BJ (cell line): ENCODE measurements at regions not wholly inside any gene's neighbourhood (a gene's known extent, or its start where the extent isn't known, plus 50 kb on each side); places are given as distances from the start of the nearest gene placed in this dataset.

Source experiments
- CTCF ChIA-PET: fragments of 350-600 bp; formaldehyde crosslinking; extraction: SDS; loops from one replicate; lab custom pipeline; 2021; ENCODE audit warnings: antibody characterized with exemption, inconsistent platforms; lab: Yijun Ruan, JAX
- POLR2A ChIA-PET: fragments of 300-600 bp; sonication (Branson Sonifier 250); formaldehyde crosslinking; extraction: SDS; loops from one replicate; lab custom pipeline; 2021; ENCODE audit warnings: antibody characterized with exemption; lab: Charles Lee
- DNase-seq: peaks from one replicate; pipeline ENCODE4 v3.0.0-alpha.2; 2011; ENCODE audit warnings: low read depth
- H3K27me3 ChIP-seq: 2 replicates; pipeline ENCODE4 v1.6.0; 2011; ENCODE audit warnings: low read length; ENCODE audit not compliant: control insufficient read depth, insufficient read depth
- H3K36me3 ChIP-seq: 2 replicates; pipeline ENCODE4 v1.5.1; 2011; ENCODE audit warnings: low read length; ENCODE audit not compliant: control insufficient read depth, insufficient read depth
- H3K4me3 ChIP-seq: 2 replicates; pipeline ENCODE4 v1.5.1; 2011; ENCODE audit warnings: low read depth, mild to moderate bottlenecking, control low read depth, low read length
- CTCF ChIP-seq: IDR thresholded peaks from 2 replicates; pipeline ENCODE4 v1.5.1; 2011; ENCODE audit warnings: low read depth, mild to moderate bottlenecking, control low read depth, inconsistent platforms, low read length, moderate library complexity; ENCODE audit not compliant: insufficient read depth

DNA sequence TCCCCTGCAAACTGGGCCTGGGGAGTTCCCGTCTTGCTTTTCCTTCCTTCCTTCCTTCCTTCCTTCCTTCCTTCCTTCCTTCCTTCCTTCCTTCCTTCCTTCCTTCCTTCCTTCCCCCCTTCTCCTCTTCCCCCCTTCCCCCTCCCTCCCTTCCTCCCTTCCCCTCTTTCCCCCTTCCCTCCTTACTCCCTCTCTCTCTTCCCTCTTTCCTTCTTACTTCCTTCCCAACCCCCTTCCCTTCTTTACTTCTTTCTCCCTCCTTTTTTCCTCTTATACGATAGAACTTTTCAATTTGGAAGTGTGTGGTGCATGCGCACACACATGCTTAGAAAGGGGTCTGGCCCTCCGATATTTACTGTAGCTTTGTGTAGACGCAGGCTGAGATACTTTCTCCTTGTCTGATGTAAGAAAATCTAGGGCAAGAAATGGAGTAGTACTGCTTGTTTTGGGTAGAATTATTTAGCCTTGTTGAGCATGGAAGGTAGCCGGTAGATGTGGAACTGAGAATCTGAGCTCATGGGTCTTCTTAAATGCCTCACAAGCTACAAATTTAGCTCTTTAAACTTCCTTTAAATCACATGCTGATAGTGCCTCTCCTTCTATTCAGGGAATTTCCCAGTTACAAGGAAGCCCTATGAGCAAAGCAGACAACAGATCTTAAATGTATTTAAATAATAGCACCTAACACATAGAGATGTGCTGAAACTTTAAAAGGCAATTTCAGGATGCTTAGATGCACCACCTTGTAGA lies 189.6 kb downstream of the GPAT3 start:
- H3K36me3 ChIP-seq, result no peaks in the 10 kb centered on the region
- no peak overlapping the region for H3K4me3 ChIP-seq
- ChIA-PET CTCF (no interaction called here), POLR2A (no interaction called here)
- peaks cover 3% of the 10 kb centered on the region; the same call in 1 of the 2 replicates for H3K27me3 ChIP-seq
- TF ChIP-seq CTCF, result no peak
- DNase-seq, result no peak

DNA sequence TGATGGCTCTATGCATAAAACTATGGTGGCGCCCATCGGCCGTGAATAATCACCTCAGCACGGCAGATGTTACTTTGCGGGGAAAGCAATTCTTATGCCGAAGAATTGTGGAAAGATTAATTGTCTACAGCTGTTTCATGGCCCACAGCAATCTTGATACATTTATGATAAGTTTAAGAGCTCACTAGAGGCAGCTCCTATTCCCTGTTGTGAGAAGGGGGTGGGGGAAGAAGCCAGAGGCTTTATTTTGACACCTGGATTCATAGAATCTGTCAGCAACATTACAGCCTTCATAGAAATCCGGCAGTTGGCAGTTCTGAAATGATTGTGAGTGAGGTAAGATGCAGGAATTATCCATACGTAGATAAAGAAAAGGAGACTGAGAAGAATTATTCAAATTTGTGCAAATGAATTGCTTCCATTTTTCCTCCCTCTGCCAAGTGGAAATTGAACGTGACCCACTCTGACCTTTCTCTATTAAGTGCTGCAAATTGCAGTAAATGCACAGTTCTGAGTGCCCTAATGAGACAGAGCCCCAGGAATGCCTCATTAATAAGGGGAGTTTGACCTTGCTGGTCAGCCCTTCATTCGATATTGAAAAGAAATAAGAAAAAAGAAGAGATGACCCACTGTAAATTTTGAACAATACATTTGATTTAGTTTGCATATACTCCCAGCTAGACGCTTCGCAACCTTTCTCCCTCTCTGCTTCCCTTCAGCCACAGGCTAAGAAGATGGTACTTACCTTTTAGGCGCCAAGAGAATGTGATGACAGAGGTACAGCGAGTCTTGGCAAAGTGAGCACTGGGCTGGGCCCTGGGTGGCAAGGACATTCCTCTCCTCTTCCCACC lies 188.8 kb downstream of the GPAT3 start:
- TF ChIP-seq CTCF, result no peak
- Histone ChIP-seq H3K4me3 (no peak overlapping the region), H3K27me3 (peaks cover 3% of the 10 kb centered on the region; the same call in 1 of the 2 replicates), H3K36me3 (no peaks in the 10 kb centered on the region)
- DNase-seq, result no peak
- POLR2A ChIA-PET, result no interaction called here
- CTCF ChIA-PET, result interaction anchor here (0.8 kb wide), 1 partner anchor 237 kb away, joined by 3 read pairs; no protein-coding TSS in a partner anchor

DNA sequence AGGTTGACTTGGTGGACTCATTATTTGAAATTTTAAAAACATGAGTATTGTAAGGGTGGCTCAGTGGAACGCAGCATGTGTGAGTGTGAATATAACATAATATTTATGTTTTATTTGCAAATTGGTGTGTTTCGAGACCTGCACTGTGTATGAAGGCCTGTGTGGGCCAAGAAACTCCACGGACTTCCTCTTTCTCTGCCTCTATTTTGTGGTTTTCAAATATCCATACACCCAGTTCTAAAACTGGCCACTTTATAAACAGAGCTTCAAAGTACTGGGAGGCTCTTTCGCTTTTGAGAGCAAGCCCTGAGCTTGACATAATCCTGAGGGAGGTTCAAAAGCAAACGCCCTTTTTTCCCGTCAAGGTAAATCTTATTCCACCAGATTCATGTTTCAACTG lies 187.7 kb downstream of the GPAT3 start:
- no peak for DNase-seq
- no peaks in the 10 kb centered on the region for H3K36me3 ChIP-seq
- ChIA-PET CTCF (interaction anchor here (0.7 to 1.8 kb wide), 2 partner anchors 9 to 84 kb away, joined by 3 to 5 read pairs; no protein-coding TSS in a partner anchor), POLR2A (no interaction called here)
- TF ChIP-seq CTCF, result no peak
- H3K4me3 ChIP-seq, result no peak overlapping the region
- peaks cover 3% of the 10 kb centered on the region; the same call in 1 of the 2 replicates for H3K27me3 ChIP-seq

GRCh38 chr4:83722730-83723269 lies 186.9 kb downstream of the GPAT3 start:
- H3K36me3 ChIP-seq, result no peaks in the 10 kb centered on the region
- no peak for DNase-seq
- TF ChIP-seq CTCF, result no peak
- POLR2A ChIA-PET, result no interaction called here
- H3K4me3 ChIP-seq, result no peak overlapping the region
- CTCF ChIA-PET, result interaction anchor here (1.8 kb wide), 1 partner anchor 9 kb away, joined by 5 read pairs; no protein-coding TSS in a partner anchor
- peaks cover 3% of the 10 kb centered on the region; the same call in 1 of the 2 replicates for H3K27me3 ChIP-seq

DNA sequence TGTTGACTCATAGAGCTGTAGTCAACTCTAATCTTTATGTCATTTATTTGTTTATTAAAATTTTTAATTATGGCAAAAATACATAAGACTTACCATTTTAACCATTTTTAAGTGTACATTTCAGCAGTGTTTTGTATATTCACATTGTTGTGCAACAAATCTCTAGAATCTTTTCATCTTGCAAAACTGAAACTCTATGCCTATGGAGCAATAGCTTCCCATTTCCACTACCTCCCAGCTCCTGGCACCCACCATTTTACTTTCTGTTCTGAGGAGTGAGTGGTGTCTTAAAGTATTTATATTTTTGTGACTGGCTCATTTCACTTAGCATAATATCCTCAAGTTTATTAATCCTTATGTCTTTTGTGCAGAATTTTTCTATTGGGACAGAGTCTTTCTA lies 181.0 kb downstream of the GPAT3 start:
- DNase-seq, result no peak
- H3K4me3 ChIP-seq, result no peak overlapping the region
- TF ChIP-seq CTCF, result no peak
- no peaks in the 10 kb centered on the region for H3K27me3 ChIP-seq
- CTCF ChIA-PET, result no interaction called here
- H3K36me3 ChIP-seq, result no peaks in the 10 kb centered on the region
- POLR2A ChIA-PET, result no interaction called here
